ENCODE measurements at regions not wholly inside any gene's neighbourhood (a gene's known extent, or its start where the extent isn't known, plus 50 kb on each side); places are given as distances from the start of the nearest gene placed in this dataset.

DNA sequence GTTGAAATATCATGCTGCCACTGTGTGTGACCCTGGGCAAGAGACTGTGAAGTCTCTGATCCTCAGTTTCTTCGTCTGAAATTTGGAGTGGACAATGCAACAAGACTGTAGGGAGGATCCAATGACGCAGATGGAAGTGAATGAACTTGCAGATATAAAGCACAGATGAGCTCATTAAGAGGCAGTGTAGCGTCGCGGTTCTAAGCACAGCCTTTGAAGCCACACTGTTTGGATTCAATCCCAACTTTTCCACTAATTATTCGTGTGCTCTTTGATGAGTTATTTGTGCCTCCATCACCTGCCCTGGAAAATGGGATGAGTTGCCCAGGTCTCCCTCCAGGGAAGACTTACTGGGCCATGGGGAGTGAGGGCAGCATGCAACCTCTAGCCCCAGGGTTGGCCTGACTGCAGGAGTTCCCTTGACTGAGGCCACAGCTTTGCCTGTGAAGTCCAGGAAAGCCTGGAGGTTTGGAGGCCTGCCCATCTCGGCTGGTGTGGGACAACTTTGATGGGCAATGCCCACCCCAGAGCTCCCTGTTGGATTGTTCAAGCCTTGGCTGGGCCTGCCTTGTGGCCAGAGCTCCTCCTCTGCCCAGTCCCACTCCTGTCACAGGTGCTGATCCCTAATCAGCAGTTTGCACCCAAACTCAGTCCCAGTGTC lies 266.0 kb upstream of the B3GAT1 start:
- no peak for DNase-seq

DNA sequence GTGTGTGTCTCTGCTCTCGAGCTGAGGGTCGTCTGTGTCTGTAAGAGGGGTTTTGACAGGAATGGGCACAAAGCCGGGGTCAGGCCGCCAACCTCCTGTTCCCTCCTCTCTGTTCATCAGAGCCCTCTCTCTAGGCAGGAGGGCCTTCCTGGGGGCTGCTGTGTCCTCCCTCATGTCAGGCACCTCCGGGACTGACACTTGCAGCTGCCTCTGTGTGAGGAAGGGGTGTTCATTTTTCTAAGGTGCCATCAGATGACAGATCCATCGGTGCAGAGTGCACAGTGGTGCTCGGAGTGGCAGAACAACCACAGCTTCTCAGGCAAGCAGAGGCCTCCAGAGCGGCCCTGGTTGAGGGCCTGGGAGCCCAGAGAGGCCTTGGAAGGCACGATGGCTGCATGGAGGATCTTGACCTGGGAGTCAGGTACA lies 265.4 kb upstream of the B3GAT1 start:
- DNase-seq = no peak

DNA sequence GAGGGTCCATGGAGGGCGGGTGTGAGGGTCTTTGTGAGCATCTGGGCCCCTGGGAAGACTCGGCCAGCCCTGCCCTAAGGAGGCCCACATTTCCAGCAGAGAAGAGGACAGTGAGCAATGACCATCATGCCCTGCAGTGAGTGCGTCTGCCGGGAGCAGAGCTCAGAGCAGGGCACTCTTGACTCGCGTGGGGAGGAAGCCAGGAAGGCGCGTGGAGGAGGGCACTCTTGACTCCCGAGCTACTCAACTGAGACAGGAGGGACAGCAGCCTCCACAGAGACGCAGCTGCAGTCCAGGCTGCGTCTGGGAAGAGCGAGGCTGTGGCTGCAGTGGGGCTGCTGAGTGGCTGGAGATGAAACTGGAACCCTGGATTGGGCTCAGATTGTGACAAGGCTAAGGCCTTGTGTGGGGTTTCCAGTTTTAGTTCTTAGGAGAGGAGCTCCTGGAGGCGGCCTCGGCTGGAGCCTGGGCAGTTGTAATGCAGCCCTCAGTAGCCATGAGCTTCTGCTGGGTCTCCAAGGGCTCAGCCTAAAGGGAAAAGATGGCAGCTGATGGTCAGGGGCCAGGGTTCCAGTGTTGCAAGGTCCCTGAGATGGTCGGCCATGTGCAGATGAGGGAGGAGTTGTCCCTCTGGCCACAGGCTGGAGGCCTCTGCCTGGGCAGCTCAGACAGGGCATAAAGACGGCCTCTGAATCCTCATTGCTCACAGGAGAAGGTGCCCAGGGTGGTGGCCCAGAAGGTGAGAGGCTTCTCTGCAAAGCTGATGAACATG lies 264.7 kb upstream of the B3GAT1 start:
- no peak for DNase-seq

DNA sequence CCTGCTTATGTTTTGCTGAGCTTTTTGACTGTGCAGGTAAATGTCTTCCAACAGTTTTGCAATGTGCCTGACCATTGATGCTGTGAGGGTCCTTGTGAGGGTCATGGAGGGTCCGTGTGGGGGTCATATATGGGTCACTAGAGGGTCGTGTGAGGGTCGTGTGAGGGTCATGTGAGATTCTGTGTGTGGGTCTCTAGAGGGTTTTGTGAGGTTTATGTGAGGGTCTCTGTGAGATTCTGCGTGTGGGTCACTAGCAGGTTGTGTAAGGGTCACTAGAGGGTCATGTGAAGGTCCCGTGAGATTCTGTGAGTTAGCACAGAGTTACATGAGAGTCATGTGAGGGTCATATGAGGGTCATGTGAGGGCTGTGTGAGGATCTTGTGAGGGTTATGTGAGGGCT lies 263.9 kb upstream of the B3GAT1 start:
- no peak for DNase-seq

DNA sequence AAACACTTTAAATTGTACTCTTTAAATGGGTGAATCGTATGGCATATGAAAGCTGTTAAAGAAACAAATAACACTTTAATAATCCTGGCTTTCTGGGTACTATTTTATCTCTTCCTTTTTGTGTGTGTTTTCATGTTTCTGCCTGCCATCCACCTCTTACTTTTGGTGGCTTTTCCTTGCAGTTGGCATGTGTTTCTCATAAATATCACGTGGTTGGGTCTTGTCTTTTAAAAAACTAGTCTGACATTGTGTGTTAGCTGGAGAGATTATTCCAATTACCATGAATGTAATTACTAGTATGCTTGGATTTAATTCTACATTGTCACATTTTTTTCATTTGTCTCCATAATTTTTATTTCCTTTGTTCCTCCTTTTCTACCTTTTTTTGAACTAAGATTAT lies 262.9 kb upstream of the B3GAT1 start:
- DNase-seq = no peak

DNA sequence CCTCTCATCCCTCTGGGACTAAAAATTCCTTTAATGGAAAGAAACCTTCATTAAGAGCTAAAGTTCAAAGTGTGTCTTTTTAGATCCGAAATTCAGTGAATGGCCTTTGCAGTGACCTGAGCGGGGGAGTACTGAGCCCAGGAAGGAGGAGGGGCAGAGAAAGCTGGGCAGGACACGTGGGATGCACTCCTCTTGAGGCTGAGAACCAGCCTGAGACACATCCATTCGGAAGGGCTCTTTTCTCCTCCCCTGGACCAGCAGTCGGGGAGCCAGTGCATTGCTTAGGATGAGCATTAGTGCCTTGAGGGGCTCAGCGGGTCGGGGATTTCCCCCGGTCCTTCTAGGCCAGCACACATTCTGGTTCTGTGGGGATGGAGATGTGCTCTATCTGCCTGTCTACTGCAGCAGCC lies 258.9 kb upstream of the B3GAT1 start:
- DNase-seq = no peak

DNA sequence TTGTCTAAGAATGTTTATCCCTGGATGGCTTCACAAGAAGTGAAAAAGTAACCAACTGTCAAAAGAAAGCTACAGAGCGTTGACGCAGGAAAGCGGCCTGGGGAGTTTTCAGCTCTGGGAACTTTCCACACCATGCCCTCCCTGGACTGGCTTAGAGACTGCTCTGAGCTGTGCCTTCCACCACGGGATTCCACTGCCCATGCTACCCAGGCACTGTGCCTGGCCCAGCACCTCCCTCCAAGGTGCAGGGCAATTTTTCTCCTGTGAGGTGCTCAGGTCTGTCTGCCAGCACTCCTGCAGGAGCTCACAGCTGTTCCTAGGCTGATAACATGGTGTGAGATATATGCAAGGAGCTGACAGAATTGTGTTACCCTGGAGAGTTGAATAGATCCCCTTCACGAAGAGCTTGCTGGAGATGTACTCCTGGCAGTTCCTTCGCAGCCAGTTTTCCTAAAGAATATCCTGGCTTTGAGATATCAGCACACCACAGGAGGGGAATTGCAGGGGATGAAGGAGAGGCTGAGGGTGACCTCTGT lies 258.3 kb upstream of the B3GAT1 start:
- no peak for DNase-seq

DNA sequence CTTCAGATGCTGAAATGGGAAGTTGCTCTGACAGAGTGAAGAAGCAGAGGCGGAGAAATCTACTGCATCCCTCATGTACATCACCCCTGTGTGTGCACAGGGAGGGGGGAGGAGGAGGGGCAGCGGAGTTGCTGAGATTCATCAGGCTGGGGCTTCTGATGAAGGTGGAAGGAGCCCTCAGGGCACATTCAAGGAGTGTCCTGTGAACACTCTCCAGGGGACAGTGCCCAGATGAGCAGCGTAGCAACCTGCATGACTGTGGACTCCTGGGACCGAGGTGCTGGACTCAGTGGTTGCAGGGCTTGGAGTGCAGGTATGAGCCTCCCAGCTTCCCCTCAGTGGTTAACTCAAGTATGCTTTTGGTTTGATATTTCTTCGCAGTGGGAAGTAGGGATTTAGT lies 257.8 kb upstream of the B3GAT1 start:
- DNase-seq = no peak

DNA sequence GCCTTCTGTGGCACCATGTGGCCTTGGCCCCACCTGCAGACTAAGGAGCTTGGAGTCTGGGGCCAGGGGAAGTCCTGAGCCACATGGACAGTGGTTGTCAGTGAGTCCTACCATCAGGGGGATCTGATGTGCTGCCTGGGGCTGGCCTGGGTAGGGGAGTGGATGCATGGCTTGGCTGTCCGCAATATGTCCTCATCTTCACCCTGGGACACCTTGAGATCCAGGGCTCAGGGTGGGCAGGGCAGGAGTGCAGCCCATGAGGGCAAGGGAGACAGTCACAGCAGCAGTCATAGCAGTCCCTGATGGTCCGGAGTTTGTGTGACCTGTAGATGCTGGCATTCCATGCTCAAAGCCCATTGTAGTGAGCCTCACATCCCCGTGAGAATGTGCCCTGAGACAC lies 256.8 kb upstream of the B3GAT1 start:
- no peak for DNase-seq

DNA sequence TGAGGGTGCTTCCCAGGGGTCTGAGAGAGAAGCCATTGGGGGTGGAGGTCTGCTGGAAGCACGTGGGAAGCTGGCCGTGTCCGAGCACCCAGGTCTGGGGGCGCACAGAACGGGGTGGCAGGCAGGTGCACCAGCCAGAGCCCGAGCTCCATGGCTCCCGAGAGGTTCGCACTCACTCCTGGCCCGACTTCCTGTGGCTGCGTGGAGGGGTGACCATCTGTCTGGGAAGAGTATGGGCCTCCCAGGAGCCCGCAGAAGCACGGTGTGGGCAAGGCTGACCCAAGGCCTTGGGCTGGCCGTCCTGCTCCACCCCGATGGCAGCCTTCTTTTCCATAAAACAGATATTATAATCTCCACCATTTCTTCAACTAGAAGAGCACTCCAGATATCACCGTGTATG lies 256.0 kb upstream of the B3GAT1 start:
- no peak for DNase-seq

DNA sequence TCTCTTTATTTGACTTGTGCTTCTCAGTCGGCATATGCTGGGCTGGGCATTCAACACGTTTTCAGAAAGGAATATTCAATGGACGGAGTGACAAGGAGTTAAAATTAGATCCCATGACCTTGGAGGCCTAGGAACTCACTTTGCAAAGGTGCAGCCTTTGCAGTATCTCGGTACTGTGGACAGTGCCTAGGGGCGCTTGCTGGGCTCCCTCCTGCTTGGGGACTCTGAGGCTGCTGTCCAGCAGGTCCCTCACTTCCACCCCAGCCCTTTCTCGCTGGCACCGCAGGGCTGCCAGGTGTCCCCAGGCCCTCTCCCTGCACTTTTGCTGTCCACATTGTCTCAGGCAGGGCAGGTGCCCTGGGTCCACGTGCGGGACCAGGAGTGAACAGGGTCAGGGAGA lies 255.5 kb upstream of the B3GAT1 start:
- DNase-seq = no peak

DNA sequence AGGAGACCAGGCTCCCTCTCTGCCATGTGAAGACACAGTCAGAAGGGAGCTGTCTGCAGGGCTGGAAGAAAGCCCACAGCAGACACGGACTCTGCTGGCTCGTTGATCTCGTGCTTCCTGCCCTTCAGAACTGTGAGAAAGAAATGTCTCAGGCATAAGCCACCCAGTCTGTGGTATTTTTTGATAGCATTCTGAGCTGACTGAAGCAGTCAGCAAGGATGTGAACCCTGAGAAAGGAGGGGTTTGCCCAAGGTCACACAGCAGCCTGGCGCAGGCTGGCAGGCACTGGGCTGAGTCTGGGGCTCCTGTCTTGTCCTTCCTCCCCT lies 255.1 kb upstream of the B3GAT1 start:
- no peak for DNase-seq

DNA sequence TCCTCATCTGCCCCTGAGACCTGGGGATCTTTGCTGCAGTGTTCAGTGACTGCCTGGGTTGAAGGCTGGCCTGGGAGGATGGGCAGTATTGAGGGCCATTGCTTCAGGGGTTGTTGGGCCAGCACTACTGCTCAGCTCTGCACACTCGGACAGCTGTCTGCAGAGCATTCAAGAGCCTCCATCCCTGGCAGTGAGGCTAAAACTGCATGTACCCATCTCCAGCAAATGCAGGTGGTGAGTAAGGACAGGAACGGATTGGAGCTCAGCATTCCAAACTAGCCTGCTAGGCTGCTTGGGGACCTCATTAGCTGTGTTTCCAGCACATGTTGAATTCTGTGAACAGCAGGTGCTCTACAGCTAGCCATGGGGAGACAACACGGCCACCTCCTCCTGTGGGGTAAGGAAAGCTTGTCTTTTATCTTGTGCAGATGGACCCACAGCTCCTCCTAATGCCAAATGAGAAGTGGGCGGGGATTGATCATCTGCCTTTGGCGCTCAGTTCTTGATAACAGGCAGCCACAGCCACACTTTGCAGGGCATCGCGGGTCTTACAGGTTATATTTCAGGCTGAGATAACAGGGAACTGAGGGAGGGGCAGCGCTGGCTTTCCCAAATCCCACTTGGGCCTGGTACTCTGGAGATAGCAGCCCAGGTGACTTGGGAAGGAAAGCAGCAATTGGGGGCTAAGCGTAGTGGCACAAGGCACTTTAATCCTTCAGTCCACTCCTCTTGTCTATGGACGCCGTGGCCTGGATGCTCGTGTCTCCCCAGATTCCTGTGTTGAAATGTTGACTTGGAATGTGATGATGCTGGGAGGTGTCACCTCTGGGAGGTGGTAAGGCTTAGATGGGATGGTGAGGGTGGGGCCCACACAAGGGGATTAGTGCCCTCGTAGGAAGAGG lies 254.5 kb upstream of the B3GAT1 start:
- DNase-seq = no peak

DNA sequence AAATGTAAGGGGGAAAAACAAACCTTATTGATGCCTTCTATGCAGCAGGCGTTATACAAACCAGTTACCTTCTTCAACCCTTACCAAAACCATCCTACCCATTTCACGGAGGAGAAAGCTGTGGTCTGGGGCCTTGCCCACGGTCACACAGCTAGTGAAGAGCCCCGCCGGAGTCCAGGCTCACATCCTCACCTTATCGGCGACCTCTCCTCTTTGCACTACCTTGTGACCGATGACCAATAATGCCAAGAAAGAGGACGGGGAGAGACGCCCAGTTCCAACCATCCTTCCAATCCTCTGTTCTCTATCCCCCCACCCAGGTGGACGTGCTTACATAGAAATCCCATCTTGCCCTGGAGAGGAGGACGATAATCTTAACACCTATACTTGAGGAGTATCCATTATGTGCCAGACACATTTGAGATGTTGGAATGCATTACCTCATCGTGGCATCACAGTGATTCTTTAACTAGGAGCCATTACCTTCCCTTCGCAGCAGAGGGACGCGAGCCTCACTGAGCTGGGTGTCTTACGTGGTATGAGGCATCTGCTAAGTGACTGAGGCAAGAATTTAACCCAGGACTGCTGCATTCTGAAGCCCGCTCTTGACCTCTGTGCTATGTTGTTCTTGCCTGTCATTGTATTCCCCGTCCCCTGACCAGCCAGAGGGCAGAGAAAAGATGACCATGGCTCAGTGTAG lies 253.7 kb upstream of the B3GAT1 start:
- DNase-seq = no peak

DNA sequence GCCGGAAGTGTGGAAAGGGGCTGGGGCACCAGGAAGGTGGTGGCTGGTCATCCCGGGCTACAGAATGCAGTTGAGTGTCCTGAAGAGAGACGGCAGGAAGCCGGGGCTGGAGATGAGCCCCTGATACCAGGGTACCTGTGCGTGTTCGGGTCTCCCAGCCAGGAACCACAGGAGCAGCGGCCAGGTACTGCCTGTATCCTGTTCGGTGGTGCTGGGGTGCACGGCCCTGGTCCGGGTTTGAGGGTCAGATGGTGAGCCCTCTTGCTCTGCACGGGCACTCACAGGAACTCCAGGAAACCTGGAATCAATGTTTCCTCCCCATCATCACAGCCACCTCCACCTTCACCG lies 253.1 kb upstream of the B3GAT1 start:
- no peak for DNase-seq

DNA sequence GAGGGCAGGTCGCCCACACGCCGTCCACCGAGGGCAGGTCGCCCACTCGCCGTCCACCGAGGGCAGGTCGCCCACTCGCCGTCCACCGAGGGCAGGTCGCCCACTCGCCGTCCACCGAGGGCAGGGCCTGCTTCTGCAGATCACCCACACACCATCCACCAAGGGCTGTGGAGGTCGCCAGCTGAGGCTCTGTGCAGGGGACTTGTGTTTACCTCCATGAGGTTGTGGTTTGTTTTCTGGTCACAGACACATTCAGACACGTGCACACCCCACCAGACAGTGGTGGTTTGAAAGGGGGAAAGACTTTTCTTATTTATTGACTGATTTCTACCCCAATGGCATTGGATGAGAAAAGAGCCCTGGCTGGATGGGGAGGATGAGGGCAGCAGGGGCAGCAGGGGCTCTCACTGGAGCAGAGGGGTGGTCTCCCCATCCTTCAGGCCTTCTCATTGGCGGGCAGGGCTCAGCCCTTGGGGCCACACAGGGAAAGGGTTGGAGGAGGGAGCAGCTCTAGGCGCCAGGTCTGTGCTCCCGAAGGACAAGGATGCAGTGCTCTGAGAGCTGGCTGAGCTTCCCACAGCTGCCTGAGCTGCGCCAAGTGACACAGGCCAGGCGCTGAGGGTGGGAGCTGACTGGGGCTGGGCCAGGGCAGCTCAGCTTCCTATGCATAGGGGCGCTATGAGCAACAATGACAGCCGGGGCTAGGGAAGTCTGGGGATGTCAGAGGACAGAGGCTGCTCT lies 252.6 kb upstream of the B3GAT1 start:
- DNase-seq = no peak

DNA sequence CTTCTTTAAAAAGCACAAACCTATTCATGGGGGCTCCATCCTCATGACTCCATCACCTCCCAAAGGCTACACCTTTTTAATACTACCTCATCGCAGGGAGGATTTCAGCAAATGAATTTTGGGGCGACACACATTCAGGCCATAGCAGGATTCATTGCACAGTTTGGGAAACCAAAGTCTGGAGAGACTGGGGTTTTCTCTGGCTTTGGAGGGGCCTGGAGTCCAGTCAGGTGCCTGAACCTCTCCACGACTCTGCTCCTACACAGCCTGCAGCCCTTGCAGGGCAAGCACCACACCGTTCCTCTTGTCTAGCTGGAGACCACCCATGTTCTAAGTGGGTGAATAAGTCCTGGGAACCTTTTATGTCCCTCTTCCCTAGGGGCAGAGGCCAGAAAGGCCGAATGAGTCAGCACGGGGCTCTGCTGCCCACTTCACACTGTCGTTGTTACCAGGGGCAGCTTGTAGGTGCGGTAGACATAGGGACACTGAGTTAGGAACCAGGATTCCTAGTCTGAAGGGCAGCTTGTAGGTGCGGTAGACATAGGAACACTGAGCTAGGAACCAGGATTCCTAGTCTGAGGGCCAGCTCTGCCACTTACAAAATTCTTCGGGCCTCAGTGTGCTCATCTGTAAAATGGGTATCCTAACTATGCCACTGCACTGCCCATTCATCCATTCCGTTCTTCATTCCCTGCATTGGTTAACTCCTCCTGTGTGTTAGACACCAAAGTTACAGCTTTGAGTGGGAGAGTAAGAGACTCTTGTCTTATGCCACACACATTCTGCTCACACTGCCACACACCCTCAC lies 251.7 kb upstream of the B3GAT1 start:
- DNase-seq = no peak

DNA sequence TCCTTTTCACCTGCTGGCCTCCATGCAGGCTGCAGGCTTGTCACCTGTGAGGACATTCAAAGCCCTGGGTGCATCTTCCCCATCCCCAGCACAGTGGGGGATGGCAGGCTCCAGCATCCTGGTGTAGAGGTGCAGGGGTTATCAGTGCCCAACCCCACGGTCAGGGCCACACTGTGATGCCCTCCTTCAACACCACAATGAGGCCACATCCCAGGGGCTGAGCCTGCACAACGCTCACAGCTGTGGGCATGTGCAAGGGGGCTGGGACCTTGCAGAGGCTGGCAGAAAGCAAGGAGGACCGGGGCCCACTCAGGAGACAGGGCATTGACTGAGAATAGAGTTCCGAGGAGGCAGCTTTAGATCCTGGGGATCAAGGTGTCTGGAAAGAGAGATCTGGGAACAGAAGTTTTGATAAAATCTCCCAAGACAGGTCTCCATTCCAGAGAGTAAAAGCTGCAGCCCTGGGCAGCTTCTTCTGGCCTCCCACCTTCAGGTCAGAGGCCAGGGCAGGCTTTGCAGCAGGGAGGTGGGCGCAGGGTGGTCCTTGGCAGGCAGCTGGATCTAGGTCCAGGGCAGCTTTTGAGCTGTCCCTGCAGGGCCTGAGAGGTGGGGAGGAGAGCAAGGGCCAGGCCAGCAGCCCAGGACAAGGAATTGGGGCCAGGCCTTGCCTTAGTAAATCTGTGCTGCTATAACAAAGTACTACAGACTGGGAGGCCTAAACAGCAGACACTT lies 250.8 kb upstream of the B3GAT1 start:
- DNase-seq = no peak

DNA sequence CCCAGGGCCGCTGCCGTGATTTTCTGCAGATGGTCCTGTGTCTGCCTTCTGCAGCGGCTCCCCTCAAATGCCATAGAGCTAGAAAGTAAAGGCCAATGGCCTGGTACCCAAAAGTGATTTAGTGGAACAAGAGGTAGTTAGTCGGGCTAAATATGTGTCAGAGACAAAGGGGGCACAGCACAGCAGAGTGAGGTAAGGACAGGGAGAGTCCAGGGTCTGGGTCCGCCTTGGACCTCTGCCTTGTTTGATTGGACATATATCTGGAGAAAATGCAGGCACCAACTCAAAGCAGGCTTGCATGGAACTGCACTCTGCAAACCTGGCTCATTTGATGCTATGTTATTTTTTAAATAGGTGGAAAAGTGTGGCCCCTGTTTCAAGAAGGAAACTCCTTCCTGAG lies 249.6 kb upstream of the B3GAT1 start:
- no peak for DNase-seq

DNA sequence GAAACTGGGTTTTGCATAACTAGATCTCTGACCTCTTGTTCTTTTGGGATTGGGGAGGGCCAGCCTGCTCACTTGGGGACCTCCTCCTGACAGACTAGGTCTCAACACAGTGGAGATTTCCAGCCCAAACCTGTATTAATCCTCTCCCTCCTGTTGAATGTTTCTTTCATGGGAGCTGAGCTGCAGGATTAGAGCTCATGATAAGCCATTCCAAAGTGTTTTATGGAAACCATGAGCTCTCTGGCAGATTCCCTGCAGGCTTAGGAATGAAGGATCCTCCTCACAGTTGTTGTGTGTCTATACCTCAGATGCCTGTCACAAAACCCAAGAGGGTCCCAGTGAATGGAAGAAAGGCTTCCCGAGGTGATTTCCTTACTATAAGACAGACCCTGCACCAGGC lies 248.4 kb upstream of the B3GAT1 start:
- no peak for DNase-seq

DNA sequence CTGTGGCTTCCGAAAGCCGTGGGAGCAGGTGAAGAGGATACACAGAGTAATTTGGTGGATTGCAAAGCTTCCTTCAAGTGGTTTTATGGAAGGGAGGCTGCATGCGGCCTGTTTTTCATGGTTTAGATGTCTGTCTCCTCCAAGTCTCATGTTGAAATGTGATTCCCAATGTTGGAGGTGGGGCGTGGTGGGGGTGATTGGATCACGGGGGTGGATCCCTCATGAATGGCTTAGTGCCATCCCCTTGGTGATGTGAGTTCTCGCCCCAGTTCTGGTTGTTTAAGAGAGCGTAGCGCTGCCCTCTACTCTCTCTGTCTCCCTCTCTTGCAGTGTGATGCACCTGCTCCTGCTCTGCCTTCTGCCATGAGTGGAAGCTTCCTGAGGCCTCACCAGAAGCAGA lies 247.8 kb upstream of the B3GAT1 start:
- DNase-seq = no peak
